ENCODE measurements at regions not wholly inside any gene's neighbourhood (a gene's known extent, or its start where the extent isn't known, plus 50 kb on each side); places are given as distances from the start of the nearest gene placed in this dataset.

DNA sequence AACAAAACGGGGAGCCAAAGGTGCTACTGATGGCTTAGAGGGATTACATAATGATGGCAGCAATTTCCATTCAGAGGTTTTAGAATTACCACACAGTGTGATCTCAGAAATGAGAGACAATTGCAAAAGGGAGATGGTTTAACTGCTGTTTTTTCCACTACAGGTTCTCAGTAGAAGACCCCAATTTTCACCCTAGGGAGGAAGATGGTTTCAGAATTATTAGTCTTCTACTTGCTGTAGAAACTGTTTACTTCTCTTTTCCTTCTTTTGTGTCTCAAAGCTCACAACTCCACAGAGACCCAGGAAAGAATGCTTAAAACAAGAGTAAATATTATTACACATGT, 226.5 kb downstream of the INHBA start (continued):
- TF ChIP-seq, protein P1, sequence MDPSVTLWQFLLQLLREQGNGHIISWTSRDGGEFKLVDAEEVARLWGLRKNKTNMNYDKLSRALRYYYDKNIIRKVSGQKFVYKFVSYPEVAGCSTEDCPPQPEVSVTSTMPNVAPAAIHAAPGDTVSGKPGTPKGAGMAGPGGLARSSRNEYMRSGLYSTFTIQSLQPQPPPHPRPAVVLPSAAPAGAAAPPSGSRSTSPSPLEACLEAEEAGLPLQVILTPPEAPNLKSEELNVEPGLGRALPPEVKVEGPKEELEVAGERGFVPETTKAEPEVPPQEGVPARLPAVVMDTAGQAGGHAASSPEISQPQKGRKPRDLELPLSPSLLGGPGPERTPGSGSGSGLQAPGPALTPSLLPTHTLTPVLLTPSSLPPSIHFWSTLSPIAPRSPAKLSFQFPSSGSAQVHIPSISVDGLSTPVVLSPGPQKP (IDR thresholded peaks at IDR 0.05; ENCODE audit: low read depth, low read length): no peak
- TF ChIP-seq ZZZ3 (IDR thresholded peaks at IDR 0.05; ENCODE audit: control insufficient read depth, insufficient read length, low read depth) (no peak), TBL1XR1 (IDR thresholded peaks at IDR 0.05; ENCODE audit: low read depth, low read length) (no peak), MTA2 (IDR thresholded peaks at IDR 0.05; ENCODE audit: low read depth) (peak; percentile 79), ZNF24 (IDR thresholded peaks at IDR 0.05) (no peak), MTA3 (IDR thresholded peaks at IDR 0.05; ENCODE audit: borderline replicate concordance, low read length) (no peak), ASH2L (IDR thresholded peaks at IDR 0.05; ENCODE audit: borderline replicate concordance, low read depth) (no peak), SIX5 (IDR thresholded peaks at IDR 0.05; ENCODE audit: low read depth, low read length, severe bottlenecking) (no peak), RFX5 (IDR thresholded peaks at IDR 0.05; ENCODE audit: low read depth, low read length) (no peak), CBX3 (IDR thresholded peaks at IDR 0.05; ENCODE audit: borderline replicate concordance, low read depth) (no peak), HCFC1 (IDR thresholded peaks at IDR 0.05; ENCODE audit: low read length) (no peak), RAD51 (IDR thresholded peaks at IDR 0.05) (no peak; the same call in 1 of the 2 replicates), SMC3 (IDR thresholded peaks at IDR 0.05; ENCODE audit: borderline replicate concordance, low read length) (no peak), NFIC (IDR thresholded peaks at IDR 0.05; ENCODE audit: low read depth, low read length) (peak; percentile 22; the same call in 1 of the 2 replicates), NBN (IDR thresholded peaks at IDR 0.05) (no peak), POLR2A (IDR thresholded peaks at IDR 0.05; ENCODE audit: low read depth, low read length) (no peak), SMARCA5 (IDR thresholded peaks at IDR 0.05) (0 out of 2 replicates have a peak, but pooled peaks have one; percentile 8), SIN3A (IDR thresholded peaks at IDR 0.05; ENCODE audit: low read depth, low read length) (no peak), NR2C1 (IDR thresholded peaks at IDR 0.05) (no peak), ZBED1 (IDR thresholded peaks at IDR 0.05; ENCODE audit: borderline replicate concordance) (no peak), IKZF1 (conservative IDR thresholded peaks at IDR 0.05) (no peak; the same call in 1 of the 2 replicates), ESRRA (IDR thresholded peaks at IDR 0.05; ENCODE audit: low read length) (no peak)
- TF ChIP-seq, protein P2, sequence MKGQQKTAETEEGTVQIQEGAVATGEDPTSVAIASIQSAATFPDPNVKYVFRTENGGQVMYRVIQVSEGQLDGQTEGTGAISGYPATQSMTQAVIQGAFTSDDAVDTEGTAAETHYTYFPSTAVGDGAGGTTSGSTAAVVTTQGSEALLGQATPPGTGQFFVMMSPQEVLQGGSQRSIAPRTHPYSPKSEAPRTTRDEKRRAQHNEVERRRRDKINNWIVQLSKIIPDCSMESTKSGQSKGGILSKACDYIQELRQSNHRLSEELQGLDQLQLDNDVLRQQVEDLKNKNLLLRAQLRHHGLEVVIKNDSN (IDR thresholded peaks at IDR 0.05; ENCODE audit: borderline replicate concordance, extremely low read length, insufficient read depth, low read depth, low read length): no peak
- TF ChIP-seq, protein P3, sequence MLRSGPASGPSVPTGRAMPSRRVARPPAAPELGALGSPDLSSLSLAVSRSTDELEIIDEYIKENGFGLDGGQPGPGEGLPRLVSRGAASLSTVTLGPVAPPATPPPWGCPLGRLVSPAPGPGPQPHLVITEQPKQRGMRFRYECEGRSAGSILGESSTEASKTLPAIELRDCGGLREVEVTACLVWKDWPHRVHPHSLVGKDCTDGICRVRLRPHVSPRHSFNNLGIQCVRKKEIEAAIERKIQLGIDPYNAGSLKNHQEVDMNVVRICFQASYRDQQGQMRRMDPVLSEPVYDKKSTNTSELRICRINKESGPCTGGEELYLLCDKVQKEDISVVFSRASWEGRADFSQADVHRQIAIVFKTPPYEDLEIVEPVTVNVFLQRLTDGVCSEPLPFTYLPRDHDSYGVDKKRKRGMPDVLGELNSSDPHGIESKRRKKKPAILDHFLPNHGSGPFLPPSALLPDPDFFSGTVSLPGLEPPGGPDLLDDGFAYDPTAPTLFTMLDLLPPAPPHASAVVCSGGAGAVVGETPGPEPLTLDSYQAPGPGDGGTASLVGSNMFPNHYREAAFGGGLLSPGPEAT (IDR thresholded peaks at IDR 0.05; ENCODE audit: low read depth): peak; percentile 58; the same call in 1 of the 2 replicates
- TF ChIP-seq, protein P4, sequence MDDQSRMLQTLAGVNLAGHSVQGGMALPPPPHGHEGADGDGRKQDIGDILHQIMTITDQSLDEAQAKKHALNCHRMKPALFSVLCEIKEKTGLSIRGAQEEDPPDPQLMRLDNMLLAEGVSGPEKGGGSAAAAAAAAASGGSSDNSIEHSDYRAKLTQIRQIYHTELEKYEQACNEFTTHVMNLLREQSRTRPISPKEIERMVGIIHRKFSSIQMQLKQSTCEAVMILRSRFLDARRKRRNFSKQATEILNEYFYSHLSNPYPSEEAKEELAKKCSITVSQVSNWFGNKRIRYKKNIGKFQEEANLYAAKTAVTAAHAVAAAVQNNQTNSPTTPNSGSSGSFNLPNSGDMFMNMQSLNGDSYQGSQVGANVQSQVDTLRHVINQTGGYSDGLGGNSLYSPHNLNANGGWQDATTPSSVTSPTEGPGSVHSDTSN (IDR thresholded peaks at IDR 0.05; ENCODE audit: insufficient replicate concordance, low read depth, low read length): no peak
- TF ChIP-seq, protein P5, sequence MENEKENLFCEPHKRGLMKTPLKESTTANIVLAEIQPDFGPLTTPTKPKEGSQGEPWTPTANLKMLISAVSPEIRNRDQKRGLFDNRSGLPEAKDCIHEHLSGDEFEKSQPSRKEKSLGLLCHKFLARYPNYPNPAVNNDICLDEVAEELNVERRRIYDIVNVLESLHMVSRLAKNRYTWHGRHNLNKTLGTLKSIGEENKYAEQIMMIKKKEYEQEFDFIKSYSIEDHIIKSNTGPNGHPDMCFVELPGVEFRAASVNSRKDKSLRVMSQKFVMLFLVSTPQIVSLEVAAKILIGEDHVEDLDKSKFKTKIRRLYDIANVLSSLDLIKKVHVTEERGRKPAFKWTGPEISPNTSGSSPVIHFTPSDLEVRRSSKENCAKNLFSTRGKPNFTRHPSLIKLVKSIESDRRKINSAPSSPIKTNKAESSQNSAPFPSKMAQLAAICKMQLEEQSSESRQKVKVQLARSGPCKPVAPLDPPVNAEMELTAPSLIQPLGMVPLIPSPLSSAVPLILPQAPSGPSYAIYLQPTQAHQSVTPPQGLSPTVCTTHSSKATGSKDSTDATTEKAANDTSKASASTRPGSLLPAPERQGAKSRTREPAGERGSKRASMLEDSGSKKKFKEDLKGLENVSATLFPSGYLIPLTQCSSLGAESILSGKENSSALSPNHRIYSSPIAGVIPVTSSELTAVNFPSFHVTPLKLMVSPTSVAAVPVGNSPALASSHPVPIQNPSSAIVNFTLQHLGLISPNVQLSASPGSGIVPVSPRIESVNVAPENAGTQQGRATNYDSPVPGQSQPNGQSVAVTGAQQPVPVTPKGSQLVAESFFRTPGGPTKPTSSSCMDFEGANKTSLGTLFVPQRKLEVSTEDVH (IDR thresholded peaks at IDR 0.05; ENCODE audit: low read depth, partially characterized antibody): no peak

All from GM12878 (cell line).